DND-41 (cell line): ENCODE measurements at regions not wholly inside any gene's neighbourhood (a gene's known extent, or its start where the extent isn't known, plus 50 kb on each side); places are given as distances from the start of the nearest gene placed in this dataset.

Experiments used
- ATAC-seq: fragments of 200-7000 bp; cut with Tn5 transposase; 3 replicates; pipeline ENCODE4 v1.9.1; 2021; ENCODE audit warnings: low read depth; ENCODE audit not compliant: insufficient read depth
- DNase-seq: peaks from one replicate; pipeline ENCODE4 v3.0.0-alpha.2; 2020
- H2AFZ ChIP-seq: 2 replicates; pipeline ENCODE4 v1.6.0; 2012; ENCODE audit warnings: low read depth, low read length
- H3K27ac ChIP-seq: 2 replicates; pipeline ENCODE4 v1.5.1; 2012; ENCODE audit warnings: low read length, inconsistent platforms
- H3K27me3 ChIP-seq: fragments of 200-600 bp; sonication (generic); 2 replicates; pipeline ENCODE4 v1.6.0; 2012; ENCODE audit warnings: low read length, mild to moderate bottlenecking, inconsistent platforms; ENCODE audit not compliant: insufficient read depth, poor library complexity
- H3K36me3 ChIP-seq: 2 replicates; pipeline ENCODE4 v1.5.1; 2012; ENCODE audit warnings: low read length, inconsistent platforms; ENCODE audit not compliant: insufficient read depth
- H3K4me1 ChIP-seq: 2 replicates; pipeline ENCODE4 v1.5.1; 2012; ENCODE audit warnings: mild to moderate bottlenecking, low read length; ENCODE audit not compliant: insufficient read depth
- H3K4me2 ChIP-seq: 2 replicates; pipeline ENCODE4 v1.6.0; 2012; ENCODE audit warnings: mild to moderate bottlenecking, moderate library complexity, low read length, inconsistent platforms; ENCODE audit not compliant: insufficient read depth
- H3K4me3 ChIP-seq, 2 experiments: fragments of 200-600 bp in 1 of 2; shearing (Covaris generic) in 1 of 2; 2 replicates each; pipeline ENCODE4 v1.5.1; 2012 to 2016; ENCODE audit warnings: inconsistent platforms in 2 of 2, low read length in 2 of 2, mild to moderate bottlenecking in 2 of 2, low read depth in 1 of 2, moderate library complexity in 1 of 2
- H3K79me2 ChIP-seq: 2 replicates; pipeline ENCODE4 v1.6.0; 2012; ENCODE audit warnings: low read length, inconsistent platforms; ENCODE audit not compliant: insufficient read depth
- H3K9ac ChIP-seq: 2 replicates; pipeline ENCODE4 v1.6.0; 2012; ENCODE audit warnings: low read depth, mild to moderate bottlenecking, inconsistent platforms, low read length, moderate library complexity
- H3K9me3 ChIP-seq: 2 replicates; pipeline ENCODE4 v1.5.1; 2012; ENCODE audit warnings: low read length, moderate library complexity, mild to moderate bottlenecking, inconsistent platforms; ENCODE audit not compliant: insufficient read depth, severe bottlenecking
- H4K20me1 ChIP-seq: 2 replicates; pipeline ENCODE4 v1.6.0; 2012; ENCODE audit warnings: low read length; ENCODE audit not compliant: insufficient read depth
- EZH2 ChIP-seq: IDR thresholded peaks from 3 replicates; pipeline ENCODE4 v1.6.1; 2012; ENCODE audit warnings: borderline replicate concordance, low read depth, mild to moderate bottlenecking, moderate library complexity, low read length, inconsistent platforms; ENCODE audit not compliant: severe bottlenecking
- TF ChIP-seq, protein P1 (sequence below): IDR thresholded peaks from 2 replicates; pipeline ENCODE4 v1.5.1; 2012; ENCODE audit warnings: borderline replicate concordance, low read length, moderate library complexity, mild to moderate bottlenecking; ENCODE audit not compliant: poor library complexity, severe bottlenecking; ENCODE audit errors: extremely low read depth

GRCh38 chr14:99100497-99101270 is 171.3 kb downstream of the BCL11B start:
- TF ChIP-seq, protein P1, sequence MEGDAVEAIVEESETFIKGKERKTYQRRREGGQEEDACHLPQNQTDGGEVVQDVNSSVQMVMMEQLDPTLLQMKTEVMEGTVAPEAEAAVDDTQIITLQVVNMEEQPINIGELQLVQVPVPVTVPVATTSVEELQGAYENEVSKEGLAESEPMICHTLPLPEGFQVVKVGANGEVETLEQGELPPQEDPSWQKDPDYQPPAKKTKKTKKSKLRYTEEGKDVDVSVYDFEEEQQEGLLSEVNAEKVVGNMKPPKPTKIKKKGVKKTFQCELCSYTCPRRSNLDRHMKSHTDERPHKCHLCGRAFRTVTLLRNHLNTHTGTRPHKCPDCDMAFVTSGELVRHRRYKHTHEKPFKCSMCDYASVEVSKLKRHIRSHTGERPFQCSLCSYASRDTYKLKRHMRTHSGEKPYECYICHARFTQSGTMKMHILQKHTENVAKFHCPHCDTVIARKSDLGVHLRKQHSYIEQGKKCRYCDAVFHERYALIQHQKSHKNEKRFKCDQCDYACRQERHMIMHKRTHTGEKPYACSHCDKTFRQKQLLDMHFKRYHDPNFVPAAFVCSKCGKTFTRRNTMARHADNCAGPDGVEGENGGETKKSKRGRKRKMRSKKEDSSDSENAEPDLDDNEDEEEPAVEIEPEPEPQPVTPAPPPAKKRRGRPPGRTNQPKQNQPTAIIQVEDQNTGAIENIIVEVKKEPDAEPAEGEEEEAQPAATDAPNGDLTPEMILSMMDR, result no peak
- no peak for TF ChIP-seq EZH2
- DNase-seq, result no peak
- Histone ChIP-seq H3K4me1 (no peaks in the 10 kb centered on the region), H3K79me2 (no peaks in the 10 kb centered on the region), H2AFZ (no peak overlapping the region), H3K9ac (no peak overlapping the region), H3K4me2 (no peak overlapping the region), H3K27ac (no peak overlapping the region), H3K9me3 (no peaks in the 10 kb centered on the region), H3K4me3 (no peak overlapping the region), H3K36me3 (no peaks in the 10 kb centered on the region), H3K27me3 (no peaks in the 10 kb centered on the region), H4K20me1 (no peaks in the 10 kb centered on the region)
- ATAC-seq, result no peak

GRCh38 chr14:99101855-99102461 is 170.0 kb downstream of the BCL11B start:
- H3K36me3 ChIP-seq, result no peaks in the 10 kb centered on the region
- no peaks in the 10 kb centered on the region for H3K9me3 ChIP-seq
- H3K9ac ChIP-seq, result no peak overlapping the region
- no peak overlapping the region for H3K4me3 ChIP-seq
- no peaks in the 10 kb centered on the region for H3K27me3 ChIP-seq
- H3K4me2 ChIP-seq, result no peak overlapping the region
- no peak for DNase-seq
- no peak overlapping the region for H3K27ac ChIP-seq
- no peak for TF ChIP-seq EZH2
- no peaks in the 10 kb centered on the region for H4K20me1 ChIP-seq
- H2AFZ ChIP-seq, result no peak overlapping the region
- no peak for ATAC-seq
- H3K79me2 ChIP-seq, result no peaks in the 10 kb centered on the region
- H3K4me1 ChIP-seq, result no peaks in the 10 kb centered on the region

- Histone ChIP-seq H4K20me1 (no peaks in the 10 kb centered on the region), H3K4me3 (no peak overlapping the region), H2AFZ (no peak overlapping the region), H3K9ac (no peak overlapping the region), H3K36me3 (no peaks in the 10 kb centered on the region), H3K4me1 (no peaks in the 10 kb centered on the region), H3K27ac (no peak overlapping the region), H3K27me3 (no peaks in the 10 kb centered on the region), H3K9me3 (peaks cover 3% of the 10 kb centered on the region), H3K79me2 (no peaks in the 10 kb centered on the region), H3K4me2 (no peak overlapping the region)
- TF ChIP-seq, protein P1, result no peak
- no peak for TF ChIP-seq EZH2
- ATAC-seq (no peak), DNase-seq (no peak)
Observed at GRCh38 chr14:99116741-99117295, 155.2 kb downstream of the BCL11B start.

DNA sequence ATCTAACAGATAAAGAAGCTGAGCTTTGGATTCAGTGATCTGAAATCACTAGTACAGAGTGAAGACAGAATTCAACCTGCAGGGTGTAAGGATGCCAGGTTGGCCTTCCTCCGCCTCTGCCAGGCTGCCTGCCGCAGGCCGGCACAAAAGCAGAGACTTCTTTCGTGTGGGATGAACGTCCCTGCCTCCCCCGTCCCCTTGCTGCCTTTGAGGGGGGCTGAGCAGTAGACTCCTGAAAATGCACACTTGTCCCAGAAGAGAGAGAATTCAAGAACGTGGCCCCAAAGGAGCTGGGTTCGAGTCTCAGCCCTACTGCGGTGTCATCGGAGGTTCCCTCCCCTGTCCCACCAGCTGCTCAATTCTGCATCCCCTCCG is 154.3 kb downstream of the BCL11B start:
- no peak overlapping the region for H3K9ac ChIP-seq
- no peaks in the 10 kb centered on the region for H3K4me1 ChIP-seq
- no peak overlapping the region for H3K4me3 ChIP-seq
- no peak for ATAC-seq
- H4K20me1 ChIP-seq, result no peaks in the 10 kb centered on the region
- H3K27me3 ChIP-seq, result no peaks in the 10 kb centered on the region
- no peak for TF ChIP-seq EZH2
- TF ChIP-seq, protein P1, result no peak
- H2AFZ ChIP-seq, result no peak overlapping the region
- no peak for DNase-seq
- no peaks in the 10 kb centered on the region for H3K36me3 ChIP-seq
- no peak overlapping the region for H3K4me2 ChIP-seq
- no peak overlapping the region for H3K27ac ChIP-seq
- peaks cover 3% of the 10 kb centered on the region for H3K9me3 ChIP-seq
- no peaks in the 10 kb centered on the region for H3K79me2 ChIP-seq
